MV-4-11 (cell line): ENCODE measurements at regions not wholly inside any gene's neighbourhood (a gene's known extent, or its start where the extent isn't known, plus 50 kb on each side); places are given as distances from the start of the nearest gene placed in this dataset.

Experiments used
- DNase-seq: peaks from one replicate; lab custom pipeline; 2025; lab: John Stamatoyannopoulos, UW

DNA sequence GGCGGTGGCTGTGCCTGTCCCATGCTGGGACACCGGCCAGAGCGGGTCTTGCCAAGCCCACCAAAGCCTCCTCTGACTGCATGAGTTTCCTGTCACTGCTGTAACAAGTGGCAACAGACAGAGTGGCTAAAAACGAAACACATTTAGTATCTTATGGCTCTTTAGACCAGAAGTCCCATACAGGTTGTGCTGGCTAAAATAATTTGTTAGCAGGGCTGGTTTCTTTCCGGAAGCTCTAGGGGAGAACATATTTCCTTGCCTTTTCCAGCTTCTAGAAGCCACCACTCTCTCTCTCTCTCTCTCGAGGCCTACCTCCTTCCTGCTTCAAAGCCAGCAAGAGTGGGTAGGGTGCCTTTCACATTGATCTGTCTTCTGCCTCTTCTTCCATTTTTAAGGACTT lies 171.6 kb upstream of the PLPP4 start:
- DNase-seq: no peak

DNA sequence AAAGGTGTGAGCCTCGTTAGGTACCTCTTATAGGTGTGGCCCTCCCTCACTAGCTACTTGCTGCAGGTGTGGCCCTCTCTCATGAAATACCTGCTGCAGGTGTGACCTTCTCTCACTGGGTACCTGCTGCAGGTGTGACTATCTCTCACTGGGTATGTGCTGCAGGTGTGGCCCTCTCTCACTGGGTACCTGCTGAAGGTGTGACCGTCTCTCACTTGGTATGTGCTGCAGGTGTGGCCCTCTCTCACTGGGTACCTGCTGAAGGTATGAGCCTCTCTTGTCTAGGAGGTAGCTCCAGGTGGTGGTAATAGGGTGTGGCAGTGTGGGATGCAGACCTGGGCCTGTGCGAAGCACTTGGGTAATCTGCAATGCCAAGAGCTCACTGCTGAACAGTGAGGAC lies 170.7 kb upstream of the PLPP4 start:
- DNase-seq: no peak

DNA sequence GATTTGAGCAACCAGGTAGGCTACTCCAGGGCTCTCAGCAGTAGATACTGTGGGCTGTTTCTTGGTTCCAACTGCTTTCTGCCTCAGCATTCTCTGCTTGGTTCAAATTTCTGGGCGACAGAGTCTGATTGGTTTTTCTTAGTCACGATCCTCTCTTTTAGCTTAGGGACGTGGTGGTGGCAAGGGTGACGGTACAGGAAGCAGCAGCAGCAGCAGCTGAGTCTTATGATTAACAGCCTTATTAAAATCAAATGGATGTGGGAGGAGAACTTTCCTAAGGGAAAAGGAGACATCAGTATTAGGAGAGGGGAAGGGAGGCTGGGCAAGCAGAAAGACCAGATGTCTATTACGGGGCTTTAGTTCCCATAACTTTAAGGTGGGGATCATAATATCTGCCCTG lies 156.5 kb upstream of the PLPP4 start:
- DNase-seq: no peak

DNA sequence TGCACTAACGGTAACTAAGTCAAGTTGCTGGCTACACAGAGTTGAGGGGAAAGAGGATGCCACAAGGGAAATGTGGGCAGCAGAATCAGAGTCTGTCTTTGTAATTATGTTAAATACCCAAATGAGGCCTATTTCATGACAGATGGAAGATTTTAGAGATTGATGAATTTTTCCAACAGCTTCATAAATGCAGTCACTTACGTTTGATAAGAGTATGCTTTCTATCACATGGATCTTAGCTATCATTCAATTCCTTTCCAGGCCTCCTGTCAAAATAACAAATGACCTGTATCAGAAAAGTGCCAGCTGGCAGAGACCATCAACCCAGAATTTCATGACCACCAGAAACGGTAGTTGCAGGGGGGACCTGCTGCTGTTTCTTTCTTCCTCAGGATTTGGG lies 148.4 kb upstream of the PLPP4 start:
- no peak for DNase-seq

DNA sequence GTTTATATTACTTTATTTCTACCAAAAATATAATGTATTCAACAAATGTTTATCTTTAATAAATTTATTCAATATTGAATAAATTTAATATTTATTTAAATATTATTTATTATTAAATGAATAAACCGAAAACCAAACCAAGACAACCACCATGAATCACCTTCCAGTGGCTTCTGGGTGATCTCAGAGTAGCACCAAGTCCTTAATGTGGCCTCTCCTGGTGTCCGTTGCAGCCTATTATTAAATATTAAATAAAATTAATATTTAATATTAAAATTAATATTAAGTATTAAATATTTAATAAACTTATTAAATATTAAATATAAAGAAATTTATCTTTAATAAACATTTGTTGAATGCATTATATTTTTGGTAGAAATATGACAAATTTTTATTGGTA lies 143.3 kb upstream of the PLPP4 start:
- DNase-seq: no peak

DNA sequence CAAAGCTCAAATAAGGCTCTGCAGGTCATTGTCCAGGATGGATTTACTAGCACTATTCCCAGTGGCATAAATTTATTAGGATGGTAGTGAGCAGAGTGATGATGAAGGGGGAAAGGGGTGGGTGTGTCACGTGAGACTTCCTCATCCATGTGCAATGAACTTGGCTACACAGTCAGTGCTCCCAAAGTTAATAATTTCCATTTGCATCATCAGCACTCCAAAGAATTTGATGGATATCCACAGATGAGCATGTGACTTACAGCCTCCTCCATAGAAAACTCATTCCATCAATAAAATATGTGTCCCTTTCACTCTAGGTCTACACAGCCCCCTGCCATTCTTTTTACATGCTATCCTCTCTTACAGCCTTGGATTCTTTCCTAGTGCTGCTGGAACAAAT lies 142.6 kb upstream of the PLPP4 start:
- no peak for DNase-seq

DNA sequence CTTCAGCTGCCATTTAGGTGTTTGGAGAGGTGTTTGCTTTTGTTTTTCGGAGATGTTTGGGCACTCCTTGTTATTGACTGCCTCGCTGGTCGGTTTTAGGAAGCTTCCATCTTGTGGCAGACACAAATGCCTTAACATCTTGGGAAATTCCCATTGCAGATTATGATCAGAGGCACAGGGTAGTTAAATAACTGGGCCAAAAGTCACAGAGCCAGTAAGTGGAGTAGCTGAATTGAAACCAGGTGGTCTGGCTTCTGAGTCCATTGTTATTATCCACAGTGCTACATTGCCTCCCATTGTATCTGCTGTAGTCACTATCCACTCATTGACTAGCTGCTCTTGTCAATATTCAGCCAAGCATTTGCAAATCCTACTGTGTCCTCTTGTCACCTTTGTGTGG lies 138.2 kb upstream of the PLPP4 start:
- no peak for DNase-seq

DNA sequence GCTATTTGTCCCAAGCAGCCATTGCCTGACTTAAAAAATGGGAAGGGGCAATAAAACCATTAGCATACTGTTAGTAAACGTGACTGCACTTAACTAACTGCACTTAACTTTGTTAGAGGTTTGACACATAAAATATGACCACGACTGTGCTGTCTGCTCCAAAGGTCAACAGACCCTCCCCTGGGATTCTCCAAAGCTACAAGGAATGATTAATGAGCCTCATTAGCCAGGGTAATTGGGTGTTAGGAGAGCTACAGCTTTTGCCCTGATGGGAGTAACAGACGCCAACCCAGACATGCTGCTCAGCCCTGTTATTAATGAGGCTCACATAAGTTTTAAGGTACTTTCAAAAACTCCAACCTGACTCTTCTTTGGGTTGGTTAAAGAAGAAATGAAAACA lies 129.4 kb upstream of the PLPP4 start:
- DNase-seq: no peak

DNA sequence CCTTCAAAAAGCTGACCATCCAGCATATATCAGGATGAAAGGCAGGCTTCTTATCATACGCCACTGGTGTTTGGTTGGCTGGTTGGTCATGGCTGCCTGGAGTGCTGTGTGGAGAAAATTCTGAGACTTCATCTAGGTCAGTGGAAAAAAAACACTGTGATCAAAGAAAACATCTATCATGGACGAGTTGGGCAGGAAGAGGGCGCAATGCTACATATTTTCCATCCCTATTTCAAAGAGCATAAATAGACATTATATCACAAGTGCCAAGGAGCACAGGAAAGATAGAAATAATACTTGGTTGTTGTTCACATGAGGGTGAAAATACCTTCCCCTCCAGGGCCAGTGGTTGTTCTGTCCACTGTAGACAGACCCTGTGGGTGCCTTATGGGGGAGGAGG lies 128.4 kb upstream of the PLPP4 start:
- no peak for DNase-seq

DNA sequence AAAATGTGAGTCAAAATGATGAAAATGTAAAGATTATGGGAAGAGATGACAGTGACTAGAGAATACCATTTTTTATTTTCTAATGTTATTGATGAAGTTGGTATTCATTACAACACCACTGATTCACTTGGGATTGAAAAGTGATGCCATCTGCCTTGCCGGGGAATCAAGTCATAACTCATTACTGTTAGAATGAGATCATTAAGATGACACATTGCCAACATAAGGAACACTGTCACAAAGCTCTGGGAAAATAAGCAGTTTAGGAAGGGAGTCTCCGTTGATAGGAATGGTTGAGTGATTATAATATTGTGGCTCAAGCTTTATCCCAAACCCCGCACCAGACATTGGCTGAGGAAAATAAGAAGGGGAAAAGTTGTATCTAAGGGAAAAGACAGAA lies 121.5 kb upstream of the PLPP4 start:
- no peak for DNase-seq

DNA sequence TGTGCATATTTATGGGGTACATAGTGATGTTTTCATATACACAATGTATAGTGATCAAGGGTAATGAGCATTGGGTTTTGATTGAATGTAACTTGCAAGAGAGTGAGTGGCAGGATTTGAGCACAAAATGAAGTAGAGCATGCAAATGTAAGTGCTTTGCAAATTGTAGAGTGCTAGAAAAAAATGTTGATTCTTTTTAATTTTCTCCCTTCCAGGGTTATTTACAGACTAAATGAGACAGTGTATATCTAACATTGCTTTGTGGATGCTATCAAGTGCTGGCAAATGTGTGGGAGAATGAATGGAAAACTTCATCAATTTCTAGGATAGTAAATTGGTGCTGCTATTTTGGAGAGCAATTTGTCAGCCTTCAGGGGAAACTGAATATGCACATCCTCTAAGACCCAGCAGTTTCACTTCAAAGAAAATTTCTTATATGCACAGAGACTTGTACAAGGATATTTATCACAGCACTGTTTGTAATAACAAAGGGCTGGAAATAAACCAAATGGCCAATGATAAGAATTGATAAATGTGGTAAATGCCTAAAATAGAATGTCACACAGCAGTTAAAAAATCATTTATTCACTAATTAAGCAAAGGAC lies 120.6 kb upstream of the PLPP4 start:
- no peak for DNase-seq

DNA sequence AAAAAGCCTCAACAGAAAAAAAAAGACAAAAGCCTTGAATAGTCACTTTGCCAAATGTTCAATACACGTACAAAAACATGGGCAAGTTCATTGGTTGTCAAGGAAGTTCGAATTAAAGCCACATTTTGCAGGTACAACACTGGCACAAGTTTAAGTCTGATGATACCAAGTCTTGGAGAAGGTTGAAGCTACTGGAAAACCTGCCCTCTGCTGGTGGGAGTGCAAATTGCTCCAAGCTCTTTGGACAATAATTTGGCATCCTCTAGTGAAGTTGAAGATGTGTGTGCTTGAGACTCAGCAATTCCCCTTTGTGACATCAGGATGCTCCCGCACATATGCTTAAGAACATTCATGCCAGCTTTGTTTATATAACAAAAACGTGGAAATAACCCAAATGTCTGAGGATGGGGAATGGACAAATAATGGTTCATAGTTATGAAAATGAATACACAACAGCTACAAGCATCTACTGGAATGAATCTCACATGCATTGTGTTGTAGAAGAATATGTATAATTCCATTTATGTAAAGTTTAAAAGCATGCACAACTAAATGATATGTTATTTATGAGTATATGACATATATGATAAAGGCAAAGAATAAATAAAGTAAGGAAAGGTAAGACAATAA lies 120.0 kb upstream of the PLPP4 start:
- peak; percentile 7 for DNase-seq

DNA sequence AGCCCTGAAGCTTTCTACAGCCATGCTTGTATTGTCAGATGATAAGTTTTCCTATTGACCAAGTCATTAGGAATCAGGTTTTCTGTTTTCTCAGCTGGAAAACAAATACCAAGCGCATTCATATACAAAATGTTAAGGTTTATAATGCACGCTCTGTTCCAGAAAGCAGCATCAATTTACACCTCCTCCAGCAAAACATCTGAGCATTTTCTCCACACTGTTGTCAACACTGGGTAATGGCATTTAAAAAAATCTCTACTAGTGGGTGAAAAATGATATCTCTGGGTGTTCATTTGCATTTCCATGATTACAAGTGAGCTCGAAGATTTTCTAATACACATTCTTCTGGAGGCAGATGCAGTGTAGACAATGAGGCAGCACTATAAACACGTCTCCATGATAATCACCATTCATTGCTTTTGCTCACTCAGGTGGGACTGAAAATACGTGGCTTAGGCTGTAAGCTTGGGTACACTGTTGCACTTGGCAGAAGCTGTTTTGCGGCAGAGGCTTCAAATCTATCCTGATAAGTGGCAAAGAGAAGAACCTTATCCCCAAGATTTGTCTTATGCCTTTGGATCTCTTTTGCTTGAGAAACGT lies 114.8 kb upstream of the PLPP4 start:
- no peak for DNase-seq

DNA sequence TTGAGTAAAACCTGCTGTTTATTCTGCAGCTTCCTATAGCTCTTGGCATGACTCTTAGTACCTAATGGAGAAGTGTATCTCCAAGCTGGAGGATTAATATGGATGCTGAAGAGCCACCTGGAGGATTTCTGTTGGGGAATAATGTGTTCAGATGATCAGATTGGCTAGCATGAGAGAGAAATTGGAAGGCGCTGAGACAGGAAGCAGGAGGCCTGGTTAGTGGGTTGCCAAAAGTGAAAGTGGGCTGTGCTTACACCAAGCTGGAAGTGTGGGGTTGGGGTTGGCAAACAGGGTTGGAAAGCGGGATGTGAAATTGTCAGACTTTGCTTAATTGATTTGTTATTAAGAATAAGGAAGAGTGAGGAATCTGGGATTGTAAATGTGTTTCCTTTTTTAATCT lies 111.8 kb upstream of the PLPP4 start:
- DNase-seq: no peak

DNA sequence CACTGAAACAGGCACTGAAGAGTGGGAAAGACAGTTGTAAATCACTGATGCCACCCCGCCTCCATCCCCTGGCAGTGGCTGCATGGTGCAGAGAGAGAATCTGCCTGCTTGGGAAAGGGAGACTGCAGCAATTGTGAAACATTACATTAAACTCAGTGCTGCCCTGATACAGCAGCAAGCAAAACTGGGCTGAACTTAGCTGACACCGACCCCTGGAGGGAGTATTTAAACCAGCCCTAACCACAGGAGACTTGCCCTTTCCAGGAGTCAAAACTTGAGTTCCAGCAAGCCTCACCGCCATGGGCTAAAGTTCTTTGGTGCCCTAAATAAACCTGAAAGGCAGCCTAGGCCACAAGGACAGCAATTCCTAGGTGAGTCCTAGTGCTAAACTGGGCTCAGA lies 109.4 kb upstream of the PLPP4 start:
- no peak for DNase-seq

DNA sequence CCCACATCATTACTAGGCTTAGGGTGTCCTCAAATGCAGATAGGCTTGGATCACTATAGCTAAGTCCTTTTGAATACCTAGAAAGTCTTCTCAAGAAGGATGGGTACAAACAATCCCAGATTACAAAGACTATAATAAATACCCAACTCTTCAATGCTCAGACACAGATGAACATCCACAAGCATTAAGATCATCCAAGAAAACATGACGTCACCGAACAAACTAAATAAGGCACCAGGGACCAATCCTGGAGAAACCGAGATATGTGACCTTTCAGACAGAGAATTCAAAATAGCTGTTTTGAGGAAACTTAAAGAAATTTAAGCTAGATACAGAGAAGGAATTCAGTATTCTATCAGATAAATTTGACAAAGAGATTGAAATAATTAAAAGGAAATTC lies 108.0 kb upstream of the PLPP4 start:
- DNase-seq: no peak

DNA sequence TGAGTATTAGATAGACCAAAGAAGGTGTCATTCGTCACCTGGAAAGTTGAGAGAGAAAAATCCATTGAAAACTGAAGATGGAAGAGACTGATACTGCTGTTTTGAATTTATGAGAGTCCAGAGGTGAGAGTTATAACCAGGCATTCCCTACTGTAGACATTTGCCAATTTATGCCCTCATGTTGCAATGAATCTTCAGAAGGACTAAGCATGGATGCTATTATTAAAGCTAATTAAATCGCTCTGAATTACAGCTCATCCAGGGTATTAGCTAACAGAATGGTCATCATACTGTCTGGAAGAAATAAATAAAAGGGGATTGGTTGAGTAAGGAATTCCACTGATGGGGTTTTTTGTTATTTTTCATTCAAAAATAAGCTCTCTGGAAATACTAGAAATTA lies 101.6 kb upstream of the PLPP4 start:
- no peak for DNase-seq

DNA sequence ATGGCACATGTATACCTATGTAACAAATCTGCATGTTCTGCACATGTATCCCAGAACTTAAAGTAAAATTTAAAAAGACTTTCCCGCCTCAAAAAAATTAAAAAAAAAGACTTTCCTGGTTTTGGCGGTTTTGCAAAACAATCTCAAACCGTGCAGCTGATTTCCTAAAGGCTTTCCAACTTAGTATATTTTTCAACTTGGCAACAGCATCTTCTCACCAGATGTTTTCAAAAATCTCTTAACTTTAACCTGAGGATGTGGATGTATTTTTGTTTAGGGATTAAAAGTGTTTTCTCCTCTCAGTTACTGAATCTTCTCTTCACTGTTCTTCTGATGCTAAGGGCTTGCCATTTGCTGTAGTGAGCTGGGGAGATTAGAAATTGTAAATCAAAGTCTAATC lies 96.5 kb upstream of the PLPP4 start:
- DNase-seq: no peak

DNA sequence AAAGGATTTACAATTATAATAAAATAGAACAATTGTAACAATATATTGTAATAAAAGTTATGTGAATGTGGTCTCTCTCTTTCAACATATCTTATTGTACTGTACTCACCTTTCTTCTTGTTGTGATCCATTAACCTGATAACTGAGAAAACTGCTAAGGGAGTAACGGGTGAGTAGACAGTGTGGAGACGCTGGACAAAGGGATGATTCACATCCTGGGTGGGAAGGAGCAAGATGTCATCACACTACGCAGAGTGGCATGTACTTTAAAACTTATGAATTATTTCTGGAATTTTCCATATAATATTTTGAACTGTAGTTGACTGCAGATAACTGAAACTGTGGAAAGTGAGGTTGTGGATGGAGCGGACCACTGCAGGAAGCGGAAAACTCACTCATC lies 91.2 kb upstream of the PLPP4 start:
- no peak for DNase-seq

DNA sequence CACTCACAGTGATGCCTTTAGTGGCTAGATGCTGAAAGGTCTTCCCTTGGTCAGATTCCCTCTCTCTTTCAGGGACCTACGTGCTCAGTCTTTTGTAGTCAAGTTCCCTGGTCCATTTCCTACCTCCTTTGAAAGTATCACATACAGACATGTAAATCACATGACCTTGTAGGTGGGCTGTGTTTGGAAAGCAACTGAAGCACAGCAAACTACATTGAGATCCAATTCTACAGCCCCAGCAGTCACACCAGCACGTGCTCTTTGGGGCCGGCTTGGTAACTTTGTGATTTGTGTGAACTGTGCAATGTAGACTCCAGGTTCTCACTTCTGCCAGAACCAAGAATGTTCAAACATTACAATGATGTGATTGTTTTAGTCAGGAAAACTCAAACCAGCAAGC lies 89.7 kb upstream of the PLPP4 start:
- DNase-seq: no peak

DNA sequence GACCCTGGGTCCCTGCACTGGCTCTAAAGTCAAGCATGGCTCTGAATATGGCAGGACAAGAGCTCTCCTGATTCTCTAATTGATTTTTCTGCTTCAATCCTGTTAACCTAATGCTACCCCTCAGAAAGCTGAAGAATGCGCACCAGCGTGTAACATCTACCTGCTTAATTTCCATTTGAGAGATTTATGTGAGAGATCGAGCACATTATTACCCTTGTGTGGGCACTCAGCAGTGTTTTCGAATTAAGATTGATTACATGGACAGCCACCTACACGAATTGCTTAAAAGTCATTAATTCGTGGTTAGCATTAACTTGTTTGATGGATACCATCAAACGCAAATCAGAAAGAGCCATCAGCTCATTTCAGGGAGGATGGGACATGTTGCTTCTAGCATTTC lies 88.7 kb upstream of the PLPP4 start:
- no peak for DNase-seq

DNA sequence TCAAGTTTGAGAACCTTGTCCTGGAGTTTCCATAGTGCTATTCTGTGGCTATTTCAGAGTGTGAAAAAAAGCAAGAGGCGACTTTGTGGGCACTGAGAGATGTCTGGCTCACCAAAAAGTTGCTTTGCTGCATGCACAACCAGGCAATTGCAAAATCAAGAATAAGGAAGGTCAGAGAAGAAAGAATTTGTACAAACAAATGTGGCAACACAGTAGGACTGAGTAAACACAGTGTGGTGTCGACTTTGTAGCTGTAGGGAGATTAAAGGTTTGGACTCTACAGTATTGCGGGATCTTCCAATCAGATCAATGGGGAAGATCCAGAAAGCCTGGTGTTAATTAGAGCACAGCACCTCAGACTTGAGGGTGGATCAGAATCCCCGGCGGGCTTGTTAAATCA lies 88.1 kb upstream of the PLPP4 start:
- no peak for DNase-seq

DNA sequence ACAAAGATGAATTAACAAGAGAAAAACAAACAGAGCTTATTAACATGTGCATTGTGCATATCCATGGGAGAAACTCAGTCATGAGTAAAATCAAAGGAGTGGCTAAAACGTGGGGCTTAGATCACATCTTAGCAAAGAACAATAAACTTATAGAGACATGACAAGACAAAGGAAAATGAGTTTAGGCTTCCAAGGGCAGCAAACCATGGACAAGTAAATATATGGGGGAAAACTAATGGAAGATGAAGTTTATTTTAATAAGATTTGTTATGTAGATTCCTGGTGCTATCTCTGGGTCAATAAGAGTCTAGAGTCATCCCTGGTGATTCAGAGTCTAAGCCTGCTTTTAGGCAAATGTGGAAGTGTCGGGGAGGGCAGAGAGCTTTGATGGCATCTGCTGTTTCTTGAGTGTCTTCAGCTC lies 87.2 kb upstream of the PLPP4 start:
- DNase-seq: no peak

DNA sequence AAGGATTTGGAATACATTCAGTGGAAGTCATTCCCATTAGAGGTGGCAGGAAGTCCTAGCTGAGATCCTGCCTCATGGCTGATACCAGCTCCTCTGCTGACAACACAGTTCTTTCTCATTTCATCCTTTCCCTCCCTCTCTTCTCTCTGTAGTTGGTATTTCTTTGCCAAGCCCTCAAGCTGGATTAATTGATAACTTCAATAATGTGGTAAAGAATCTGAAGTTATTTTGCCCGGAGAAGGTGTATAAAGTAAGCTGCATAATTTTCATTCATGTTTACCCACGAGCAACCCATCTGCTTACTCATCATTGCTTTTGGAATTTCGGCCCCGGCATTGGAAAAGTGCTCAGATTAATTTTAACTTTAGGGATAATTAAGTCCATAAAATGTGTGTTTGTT lies 85.2 kb upstream of the PLPP4 start:
- DNase-seq: no peak
